Stimulated activated naive B cell treated with anti-CD40 and anti-IgM and Interleukin-4, amounts not matched to agents 10 μg/mL and 1 μg/mL and 100 μg/mL, for 72 hours (primary cell): ENCODE measurements at regions not wholly inside any gene's neighbourhood (a gene's known extent, or its start where the extent isn't known, plus 50 kb on each side); places are given as distances from the start of the nearest gene placed in this dataset.

Experiments
- ATAC-seq, 2 donors: fragments of 150-1000 bp; cut with Tn5 transposase; replicated peaks; 2 replicates each; pipeline ENCODE4 v1.10.0; 2021; ENCODE audit warnings: moderate library complexity in 1 of 2
- DNase-seq: peaks from one replicate; pipeline ENCODE4 v3.0.0; 2021
- H3K27ac Mint-ChIP-seq: one replicate; pipeline ENCODE4 v1.8.0; 2022; ENCODE audit warnings: mild to moderate bottlenecking, mixed read lengths
- H3K27me3 Mint-ChIP-seq, 2 donors: one replicate each; pipeline ENCODE4 v1.8.0; 2022; ENCODE audit warnings: mixed read lengths in 2 of 2
- H3K36me3 Mint-ChIP-seq, 2 donors: one replicate each; pipeline ENCODE4 v1.8.0; 2022; ENCODE audit warnings: mixed read lengths in 2 of 2, mild to moderate bottlenecking in 1 of 2
- H3K4me1 Mint-ChIP-seq, 2 donors: one replicate each; pipeline ENCODE4 v1.8.0; 2022; ENCODE audit warnings: mixed read lengths in 2 of 2, mild to moderate bottlenecking in 1 of 2
- H3K4me3 Mint-ChIP-seq, 2 donors: one replicate each; pipeline ENCODE4 v1.8.0; 2022; ENCODE audit warnings: mild to moderate bottlenecking in 2 of 2, mixed read lengths in 2 of 2, moderate library complexity in 1 of 2
- H3K9me3 Mint-ChIP-seq, 2 donors: one replicate each; pipeline ENCODE4 v1.8.0; 2022; ENCODE audit warnings: mixed read lengths in 2 of 2, mild to moderate bottlenecking in 1 of 2

GRCh38 chr9:87270848-87271234 is 226.8 kb upstream of the DAPK1 start:
- Mint-ChIP-seq H3K4me1 (no peaks in the 10 kb centered on the region), H3K27me3 (peaks cover 6 to 21% of the 10 kb centered on the region in 2 donors), H3K27ac (no peak overlapping the region), H3K4me3 (no peak overlapping the region), H3K36me3 (no peaks in the 10 kb centered on the region), H3K9me3 (peaks cover 1 to 4% of the 10 kb centered on the region in 2 donors)
- no peak for DNase-seq
- ATAC-seq: no peak

GRCh38 chr9:87271696-87272477 is 225.8 kb upstream of the DAPK1 start:
- DNase-seq (no peak), ATAC-seq (no peak)
- H3K4me1 Mint-ChIP-seq: no peaks in the 10 kb centered on the region
- no peak overlapping the region for H3K4me3 Mint-ChIP-seq
- H3K27me3 Mint-ChIP-seq: peaks cover 6 to 17% of the 10 kb centered on the region in 2 donors
- no peaks in the 10 kb centered on the region for H3K36me3 Mint-ChIP-seq
- H3K9me3 Mint-ChIP-seq: peaks cover 1 to 4% of the 10 kb centered on the region in 2 donors
- H3K27ac Mint-ChIP-seq: no peak overlapping the region

GRCh38 chr9:87275047-87275725 is 222.5 kb upstream of the DAPK1 start:
- H3K27me3 Mint-ChIP-seq: peaks cover 6 to 17% of the 10 kb centered on the region in 2 donors
- H3K27ac Mint-ChIP-seq: no peak overlapping the region
- DNase-seq: no peak
- no peak for ATAC-seq
- peaks cover 3 to 4% of the 10 kb centered on the region in 2 donors for H3K9me3 Mint-ChIP-seq
- H3K4me1 Mint-ChIP-seq: no peaks in the 10 kb centered on the region
- no peaks in the 10 kb centered on the region for H3K36me3 Mint-ChIP-seq
- H3K4me3 Mint-ChIP-seq: no peak overlapping the region

- ATAC-seq: no peak
- no peak overlapping the region for H3K27ac Mint-ChIP-seq
These were observed 221.3 kb upstream of the DAPK1 start for GRCh38 chr9:87276327-87276841.

GRCh38 chr9:87276851-87277261 is 220.8 kb upstream of the DAPK1 start:
- ATAC-seq: no peak
- H3K36me3 Mint-ChIP-seq: no peaks in the 10 kb centered on the region
- DNase-seq: no peak

More at GRCh38 chr9:87276327-87276841, 221.3 kb upstream of the DAPK1 start:
- Mint-ChIP-seq H3K27me3 (peaks cover under 1 to 7% of the 10 kb centered on the region in 2 donors), H3K4me3 (no peak overlapping the region), H3K4me1 (no peaks in the 10 kb centered on the region), H3K36me3 (no peaks in the 10 kb centered on the region), H3K9me3 (peaks cover 2 to 4% of the 10 kb centered on the region in 2 donors)
- no peak for DNase-seq

GRCh38 chr9:87277346-87277745 is 220.3 kb upstream of the DAPK1 start:
- ATAC-seq: no peak
- H3K36me3 Mint-ChIP-seq: no peaks in the 10 kb centered on the region
- H3K4me1 Mint-ChIP-seq: no peaks in the 10 kb centered on the region
- peaks cover 0 to 6% of the 10 kb centered on the region in 2 donors for H3K27me3 Mint-ChIP-seq
- H3K27ac Mint-ChIP-seq: no peak overlapping the region
- H3K9me3 Mint-ChIP-seq: peaks cover 2 to 4% of the 10 kb centered on the region in 2 donors
- H3K4me3 Mint-ChIP-seq: no peak overlapping the region
- DNase-seq: no peak

More at GRCh38 chr9:87276851-87277261, 220.8 kb upstream of the DAPK1 start:
- Mint-ChIP-seq H3K27ac (no peak overlapping the region), H3K4me3 (no peak overlapping the region), H3K9me3 (peaks cover 2 to 4% of the 10 kb centered on the region in 2 donors), H3K27me3 (peaks cover 0 to 6% of the 10 kb centered on the region in 2 donors), H3K4me1 (no peaks in the 10 kb centered on the region)

GRCh38 chr9:87278971-87279733 is 218.5 kb upstream of the DAPK1 start:
- no peak overlapping the region for H3K27ac Mint-ChIP-seq
- H3K4me3 Mint-ChIP-seq: no peak overlapping the region
- H3K4me1 Mint-ChIP-seq: no peaks in the 10 kb centered on the region
- no peak for DNase-seq
- no peaks in the 10 kb centered on the region for H3K36me3 Mint-ChIP-seq
- peaks cover 4 to 6% of the 10 kb centered on the region in 2 donors for H3K27me3 Mint-ChIP-seq
- no peak for ATAC-seq
- peaks cover 0 to 2% of the 10 kb centered on the region in 2 donors for H3K9me3 Mint-ChIP-seq

GRCh38 chr9:87280421-87280820 is 217.2 kb upstream of the DAPK1 start:
- no peaks in the 10 kb centered on the region for H3K36me3 Mint-ChIP-seq
- ATAC-seq: no peak
- H3K27me3 Mint-ChIP-seq: peaks cover 1 to 11% of the 10 kb centered on the region in 2 donors
- no peak for DNase-seq
- no peak overlapping the region for H3K27ac Mint-ChIP-seq
- peaks cover 0 to 2% of the 10 kb centered on the region in 2 donors for H3K9me3 Mint-ChIP-seq
- no peak overlapping the region for H3K4me3 Mint-ChIP-seq
- no peaks in the 10 kb centered on the region for H3K4me1 Mint-ChIP-seq

- Mint-ChIP-seq H3K9me3 (no peaks in the 10 kb centered on the region), H3K27ac (no peak overlapping the region)
These were observed 215.1 kb upstream of the DAPK1 start for GRCh38 chr9:87282538-87282937.

GRCh38 chr9:87283585-87283984 is 214.1 kb upstream of the DAPK1 start:
- H3K27me3 Mint-ChIP-seq: peaks cover 0 to 11% of the 10 kb centered on the region in 2 donors
- no peaks in the 10 kb centered on the region for H3K9me3 Mint-ChIP-seq
- ATAC-seq (no peak), DNase-seq (no peak)
- H3K4me1 Mint-ChIP-seq: no peaks in the 10 kb centered on the region
- H3K36me3 Mint-ChIP-seq: no peaks in the 10 kb centered on the region
- H3K27ac Mint-ChIP-seq: no peak overlapping the region
- H3K4me3 Mint-ChIP-seq: no peak overlapping the region

More at GRCh38 chr9:87282538-87282937, 215.1 kb upstream of the DAPK1 start:
- peaks cover 0 to 11% of the 10 kb centered on the region in 2 donors for H3K27me3 Mint-ChIP-seq
- ATAC-seq: no peak
- no peaks in the 10 kb centered on the region for H3K36me3 Mint-ChIP-seq
- no peak for DNase-seq
- H3K4me1 Mint-ChIP-seq: no peaks in the 10 kb centered on the region
- no peak overlapping the region for H3K4me3 Mint-ChIP-seq

GRCh38 chr9:87285183-87285850 is 212.3 kb upstream of the DAPK1 start:
- Mint-ChIP-seq H3K4me1 (no peaks in the 10 kb centered on the region), H3K36me3 (no peaks in the 10 kb centered on the region), H3K9me3 (no peaks in the 10 kb centered on the region), H3K4me3 (no peak overlapping the region), H3K27ac (no peak overlapping the region), H3K27me3 (peaks cover 0 to 11% of the 10 kb centered on the region in 2 donors)
- ATAC-seq (no peak), DNase-seq (no peak)

- ATAC-seq (no peak), DNase-seq (no peak)
- peaks cover 0 to 11% of the 10 kb centered on the region in 2 donors for H3K27me3 Mint-ChIP-seq
- peaks cover 0 to under 1% of the 10 kb centered on the region in 2 donors for H3K9me3 Mint-ChIP-seq
- no peak overlapping the region for H3K4me3 Mint-ChIP-seq
- H3K4me1 Mint-ChIP-seq: no peaks in the 10 kb centered on the region
- H3K27ac Mint-ChIP-seq: no peak overlapping the region
- H3K36me3 Mint-ChIP-seq: no peaks in the 10 kb centered on the region
These were observed 211.2 kb upstream of the DAPK1 start for GRCh38 chr9:87286506-87286905.

- no peak for DNase-seq
- Mint-ChIP-seq H3K4me1 (no peaks in the 10 kb centered on the region), H3K36me3 (no peaks in the 10 kb centered on the region), H3K4me3 (no peak overlapping the region), H3K9me3 (peaks cover 2 to 4% of the 10 kb centered on the region in 2 donors), H3K27ac (no peak overlapping the region), H3K27me3 (peaks cover 2% of the 10 kb centered on the region in 2 donors)
- no peak for ATAC-seq
These were observed 207.2 kb upstream of the DAPK1 start for GRCh38 chr9:87290241-87291052.
